Type B pancreatic cell (in vitro differentiated cells): ENCODE measurements at regions not wholly inside any gene's neighbourhood (a gene's known extent, or its start where the extent isn't known, plus 50 kb on each side); places are given as distances from the start of the nearest gene placed in this dataset.

Source experiments
- DNase-seq: peaks from one replicate; pipeline ENCODE4 v3.0.0; 2021; ENCODE audit warnings: mixed read lengths; ENCODE audit not compliant: unreplicated experiment; ENCODE audit errors: extremely low spot score
- H3K27ac Mint-ChIP-seq: 2 replicates; pipeline ENCODE4 v1.8.0; 2021; ENCODE audit warnings: mild to moderate bottlenecking, mixed read lengths
- H3K27me3 Mint-ChIP-seq: 2 replicates; pipeline ENCODE4 v1.8.0; 2021; ENCODE audit warnings: mixed read lengths
- H3K36me3 Mint-ChIP-seq: 2 replicates; pipeline ENCODE4 v1.8.0; 2021; ENCODE audit warnings: mixed read lengths
- H3K4me1 Mint-ChIP-seq: one replicate; pipeline ENCODE4 v1.8.0; 2021; ENCODE audit warnings: mixed read lengths; ENCODE audit not compliant: unreplicated experiment
- H3K4me3 Mint-ChIP-seq: 2 replicates; pipeline ENCODE4 v1.8.0; 2021; ENCODE audit warnings: mild to moderate bottlenecking, mixed read lengths
- H3K9me3 Mint-ChIP-seq: 2 replicates; pipeline ENCODE4 v1.8.0; 2021; ENCODE audit warnings: mixed read lengths
- TF ChIP-seq, protein P1 (sequence below): fragments of 200-600 bp; sonication (generic); conservative IDR thresholded peaks from 2 replicates; pipeline ENCODE4 v1.5.0; 2021; ENCODE audit warnings: antibody characterized with exemption, mild to moderate bottlenecking

GRCh38 chr11:11105361-11105760 lies 247.5 kb upstream of the ZBED5 start:
- DNase-seq: no peak
- H3K27me3 Mint-ChIP-seq: no peaks in the 10 kb centered on the region
- H3K27ac Mint-ChIP-seq: no peak overlapping the region
- TF ChIP-seq, protein P1, sequence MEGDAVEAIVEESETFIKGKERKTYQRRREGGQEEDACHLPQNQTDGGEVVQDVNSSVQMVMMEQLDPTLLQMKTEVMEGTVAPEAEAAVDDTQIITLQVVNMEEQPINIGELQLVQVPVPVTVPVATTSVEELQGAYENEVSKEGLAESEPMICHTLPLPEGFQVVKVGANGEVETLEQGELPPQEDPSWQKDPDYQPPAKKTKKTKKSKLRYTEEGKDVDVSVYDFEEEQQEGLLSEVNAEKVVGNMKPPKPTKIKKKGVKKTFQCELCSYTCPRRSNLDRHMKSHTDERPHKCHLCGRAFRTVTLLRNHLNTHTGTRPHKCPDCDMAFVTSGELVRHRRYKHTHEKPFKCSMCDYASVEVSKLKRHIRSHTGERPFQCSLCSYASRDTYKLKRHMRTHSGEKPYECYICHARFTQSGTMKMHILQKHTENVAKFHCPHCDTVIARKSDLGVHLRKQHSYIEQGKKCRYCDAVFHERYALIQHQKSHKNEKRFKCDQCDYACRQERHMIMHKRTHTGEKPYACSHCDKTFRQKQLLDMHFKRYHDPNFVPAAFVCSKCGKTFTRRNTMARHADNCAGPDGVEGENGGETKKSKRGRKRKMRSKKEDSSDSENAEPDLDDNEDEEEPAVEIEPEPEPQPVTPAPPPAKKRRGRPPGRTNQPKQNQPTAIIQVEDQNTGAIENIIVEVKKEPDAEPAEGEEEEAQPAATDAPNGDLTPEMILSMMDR: no peak
- H3K4me3 Mint-ChIP-seq: no peak overlapping the region
- peaks cover 4% of the 10 kb centered on the region for H3K9me3 Mint-ChIP-seq
- H3K36me3 Mint-ChIP-seq: no peaks in the 10 kb centered on the region
- H3K4me1 Mint-ChIP-seq: peaks cover 17% of the 10 kb centered on the region

DNA sequence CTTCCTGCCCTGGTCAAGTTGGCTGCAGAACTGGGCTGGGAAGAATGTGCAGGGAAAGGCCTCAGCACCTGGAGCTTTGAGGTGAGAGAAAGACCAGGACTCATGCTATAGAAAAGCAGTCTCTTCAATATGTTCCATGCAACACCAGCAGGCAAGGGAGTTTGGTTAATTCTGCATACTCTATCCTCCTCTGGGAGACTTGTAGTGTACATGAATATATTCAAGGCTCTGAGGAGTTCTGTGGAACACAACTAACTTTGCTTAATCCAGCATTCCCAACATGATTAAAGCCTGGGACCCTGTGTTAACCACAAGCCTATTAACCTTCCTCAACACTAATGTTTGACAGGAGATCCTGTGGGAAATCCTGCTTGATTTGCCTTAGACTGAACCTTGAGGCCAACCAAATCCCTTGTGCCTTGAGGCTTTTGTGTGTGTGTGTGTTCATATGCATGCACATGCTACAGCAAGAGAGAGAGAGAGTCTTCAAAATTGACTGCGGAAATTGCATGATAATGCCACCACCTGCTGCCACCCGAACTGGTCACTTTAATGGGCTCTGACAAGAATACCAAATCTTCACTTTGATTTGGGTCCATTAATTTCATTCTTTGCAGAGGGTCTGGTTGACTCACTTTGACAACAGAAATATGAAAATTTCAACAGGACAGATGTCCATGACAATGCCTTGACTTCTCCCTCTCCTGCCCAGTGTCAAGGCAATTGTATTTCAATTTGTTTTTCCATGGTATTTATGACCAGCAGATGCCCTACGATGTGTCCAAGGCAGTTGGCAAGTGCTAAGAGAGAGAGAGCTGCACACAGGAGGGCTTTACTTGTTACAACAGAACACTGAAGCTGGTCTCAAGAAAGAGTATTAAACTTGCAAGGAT lies 238.2 kb upstream of the ZBED5 start:
- Mint-ChIP-seq H3K4me1 (no peaks in the 10 kb centered on the region), H3K4me3 (no peak overlapping the region), H3K9me3 (peaks cover 11% of the 10 kb centered on the region), H3K27me3 (peaks cover 3% of the 10 kb centered on the region), H3K36me3 (no peaks in the 10 kb centered on the region), H3K27ac (no peak overlapping the region)
- TF ChIP-seq, protein P1: no peak
- DNase-seq: no peak

DNA sequence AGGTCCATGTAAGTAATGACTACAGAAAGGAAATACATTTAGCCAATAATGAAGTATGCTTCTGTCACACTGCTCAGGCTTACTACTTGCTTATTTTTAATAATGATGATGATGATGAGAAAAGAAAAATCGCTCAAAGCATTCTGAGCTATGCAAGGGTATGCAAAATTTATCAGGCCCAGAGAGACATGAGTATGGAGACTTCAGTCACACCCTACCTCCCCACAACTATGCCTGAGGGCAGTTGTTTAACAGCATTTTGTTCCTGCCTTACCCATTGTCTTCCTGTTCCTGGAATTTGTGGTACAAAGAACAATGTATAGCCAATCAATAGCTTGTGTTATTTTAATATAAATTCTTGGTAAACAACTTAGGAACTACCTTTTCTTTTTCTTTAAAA lies 232.6 kb upstream of the ZBED5 start:
- no peak for DNase-seq
- H3K27me3 Mint-ChIP-seq: peaks cover 3% of the 10 kb centered on the region
- no peaks in the 10 kb centered on the region for H3K36me3 Mint-ChIP-seq
- H3K4me3 Mint-ChIP-seq: no peak overlapping the region
- TF ChIP-seq, protein P1: no peak
- peaks cover 16% of the 10 kb centered on the region for H3K9me3 Mint-ChIP-seq
- no peaks in the 10 kb centered on the region for H3K4me1 Mint-ChIP-seq
- no peak overlapping the region for H3K27ac Mint-ChIP-seq

DNA sequence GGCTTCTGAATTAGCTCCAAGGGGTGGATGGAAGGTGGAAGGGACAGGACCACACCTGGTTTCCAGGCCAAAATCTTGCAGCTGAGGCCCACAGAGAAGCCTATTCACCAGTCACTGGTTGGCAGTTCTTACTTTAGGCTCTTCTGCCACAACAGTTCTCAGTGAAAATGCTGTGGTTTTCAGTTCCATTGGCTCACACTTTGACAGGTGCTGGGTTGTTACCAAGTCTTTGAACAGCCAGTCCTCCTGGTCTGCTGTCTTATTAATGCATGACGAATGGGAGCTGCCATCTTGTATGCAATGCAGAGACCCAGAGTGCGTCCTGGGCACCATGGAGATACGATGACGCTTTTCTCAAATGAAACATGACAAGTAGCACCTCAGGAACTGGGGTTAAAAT lies 232.0 kb upstream of the ZBED5 start:
- DNase-seq: no peak
- Mint-ChIP-seq H3K27ac (no peak overlapping the region), H3K27me3 (no peaks in the 10 kb centered on the region)

GRCh38 chr11:11086979-11087378 lies 229.1 kb upstream of the ZBED5 start:
- no peak for DNase-seq
- H3K4me1 Mint-ChIP-seq: peaks cover 4% of the 10 kb centered on the region
- TF ChIP-seq, protein P1: no peak
- no peaks in the 10 kb centered on the region for H3K36me3 Mint-ChIP-seq
- peaks cover 12% of the 10 kb centered on the region for H3K9me3 Mint-ChIP-seq
- H3K4me3 Mint-ChIP-seq: no peak overlapping the region
- H3K27me3 Mint-ChIP-seq: no peaks in the 10 kb centered on the region
- no peak overlapping the region for H3K27ac Mint-ChIP-seq

More for the DNA sequence above, 232.0 kb upstream of the ZBED5 start:
- Mint-ChIP-seq H3K4me1 (no peaks in the 10 kb centered on the region), H3K9me3 (peaks cover 16% of the 10 kb centered on the region), H3K4me3 (no peak overlapping the region), H3K36me3 (no peaks in the 10 kb centered on the region)
- TF ChIP-seq, protein P1: no peak
